ENCODE measurements at regions not wholly inside any gene's neighbourhood (a gene's known extent, or its start where the extent isn't known, plus 50 kb on each side); places are given as distances from the start of the nearest gene placed in this dataset.

DNA sequence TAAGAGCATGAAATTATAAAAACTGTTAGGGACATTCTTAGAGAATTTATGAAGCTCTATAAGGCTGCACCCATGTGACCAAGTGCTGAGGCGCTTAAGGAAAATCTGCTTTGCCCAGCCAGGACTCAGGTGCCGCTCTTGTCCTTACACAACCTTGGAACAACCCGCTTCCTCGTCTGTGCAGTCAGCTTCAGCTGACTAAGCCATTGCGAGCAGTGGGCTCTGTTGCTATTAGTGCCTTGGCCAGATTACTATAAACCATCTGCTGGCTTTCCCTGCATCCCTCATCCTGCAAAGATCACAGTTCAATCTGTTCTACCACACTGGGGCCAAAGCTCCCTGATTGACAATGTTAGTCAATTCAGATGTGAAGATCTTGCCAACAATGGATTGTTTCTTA is 89.1 kb upstream of the E2F3 start:
- in situ Hi-C loops (cut with MboI; ENCODE audit: low sequenced_read_pairs) = no loop called here

DNA sequence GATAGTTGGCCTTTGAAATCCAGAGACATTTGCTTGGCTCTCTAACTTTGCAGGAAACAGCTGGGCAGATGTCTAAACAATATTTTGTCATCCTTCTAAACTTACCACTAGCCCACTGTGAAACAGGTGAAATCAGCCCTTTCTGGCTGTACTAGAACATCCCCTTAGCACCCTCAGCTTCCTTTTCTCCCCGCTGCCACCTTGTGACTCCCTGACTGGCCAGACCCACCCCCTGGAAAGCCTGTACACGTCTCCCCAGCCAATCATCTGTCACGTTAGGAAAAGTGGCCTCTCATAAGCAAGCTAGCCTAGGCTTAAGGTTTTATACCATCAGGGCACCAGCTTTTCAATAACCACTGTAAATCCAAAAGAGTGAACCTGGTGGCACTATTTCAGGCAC is 88.6 kb upstream of the E2F3 start:
- in situ Hi-C loops (cut with MboI; ENCODE audit: low sequenced_read_pairs) = no loop called here

DNA sequence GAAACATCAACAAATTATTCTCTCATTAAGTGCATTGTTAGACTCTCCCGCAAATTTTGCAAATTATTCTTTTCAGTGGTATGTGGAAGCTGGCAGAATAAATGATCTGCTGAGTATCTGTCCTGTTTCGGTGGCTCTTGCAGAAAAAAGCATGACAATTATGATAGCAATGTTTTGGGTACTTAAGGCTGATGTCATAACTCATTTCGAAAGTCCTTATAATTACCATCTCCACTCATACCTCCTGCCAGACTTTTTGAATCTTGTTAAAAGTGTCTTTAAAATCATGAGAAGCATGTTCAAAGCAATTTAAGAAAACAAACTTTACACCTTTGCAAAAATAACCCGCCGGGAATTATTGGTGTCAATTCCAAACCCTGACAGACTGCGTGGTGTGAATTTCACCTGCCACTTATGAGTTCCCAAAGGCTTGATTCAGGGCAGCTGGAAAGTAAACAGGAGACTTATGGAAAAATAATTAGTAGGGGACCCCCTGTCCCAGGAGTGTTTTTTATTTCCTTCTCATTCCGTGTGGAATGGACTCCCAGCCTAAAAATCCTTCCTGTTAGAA is 87.6 kb upstream of the E2F3 start:
- in situ Hi-C loops (cut with MboI; ENCODE audit: low sequenced_read_pairs) = no loop called here

DNA sequence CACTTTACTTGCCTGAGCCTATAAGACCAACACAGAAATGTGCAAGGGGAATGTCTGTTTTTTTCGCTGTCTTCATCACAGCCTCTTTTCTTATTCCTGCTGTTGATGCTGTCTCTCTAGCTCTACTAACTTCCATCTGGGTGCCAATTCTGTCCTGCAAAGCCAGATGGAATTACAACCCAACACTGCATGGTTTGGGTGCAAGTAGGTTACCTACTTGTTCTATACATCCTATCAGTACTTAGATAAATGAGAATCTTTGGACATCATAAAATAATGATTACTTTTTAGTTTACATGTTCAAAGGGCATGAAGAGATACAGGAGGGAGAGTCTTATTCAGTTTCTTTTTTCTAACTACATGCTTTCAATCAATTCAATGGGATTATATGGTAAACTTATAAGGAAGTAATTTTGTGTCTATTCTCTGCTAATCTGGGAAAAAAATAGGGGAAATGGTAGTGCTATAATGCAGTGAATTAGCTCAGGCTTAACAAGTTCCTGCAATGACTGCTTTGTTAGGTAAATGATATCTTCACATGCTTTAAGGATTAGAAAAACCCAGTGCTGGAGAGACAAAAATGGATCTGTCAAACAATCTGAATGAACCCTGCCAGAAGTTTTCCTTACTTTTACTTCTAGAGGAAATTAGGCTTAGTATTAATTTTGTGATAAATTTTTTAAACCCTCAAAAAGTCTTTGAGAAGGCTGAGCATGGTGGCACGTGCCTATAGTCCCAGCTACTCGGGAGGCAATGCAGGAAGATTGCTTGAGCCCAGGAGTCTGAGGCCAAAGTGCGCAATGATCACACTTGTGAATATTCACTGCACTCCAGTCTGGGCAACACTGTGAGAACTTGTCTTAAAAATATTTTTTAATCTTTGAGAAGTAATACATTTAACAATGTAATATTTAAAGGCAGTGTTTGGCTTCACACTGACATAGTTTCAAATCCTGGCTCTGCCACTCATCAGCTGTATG is 86.5 kb upstream of the E2F3 start:
- in situ Hi-C loops (cut with MboI; ENCODE audit: low sequenced_read_pairs) = no loop called here

DNA sequence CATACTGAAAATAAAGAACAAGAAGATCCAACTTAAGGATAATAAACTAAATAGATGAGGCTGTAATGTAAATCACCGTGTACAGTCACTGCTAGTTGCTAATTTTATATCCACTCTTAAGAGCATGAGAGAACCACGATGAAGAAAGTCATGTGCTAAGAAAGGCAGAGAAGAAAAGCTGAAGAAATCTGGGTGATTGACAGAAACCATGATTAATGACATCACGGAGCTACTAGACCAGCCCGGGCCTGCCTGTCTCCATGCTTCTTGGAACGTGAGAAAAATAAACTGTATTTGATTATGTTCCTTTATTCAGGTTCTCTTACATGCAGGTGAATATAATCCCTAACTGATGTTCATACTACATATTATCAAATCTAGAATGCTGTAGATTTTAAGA is 84.2 kb upstream of the E2F3 start:
- in situ Hi-C loops (cut with MboI; ENCODE audit: low sequenced_read_pairs) = no loop called here

DNA sequence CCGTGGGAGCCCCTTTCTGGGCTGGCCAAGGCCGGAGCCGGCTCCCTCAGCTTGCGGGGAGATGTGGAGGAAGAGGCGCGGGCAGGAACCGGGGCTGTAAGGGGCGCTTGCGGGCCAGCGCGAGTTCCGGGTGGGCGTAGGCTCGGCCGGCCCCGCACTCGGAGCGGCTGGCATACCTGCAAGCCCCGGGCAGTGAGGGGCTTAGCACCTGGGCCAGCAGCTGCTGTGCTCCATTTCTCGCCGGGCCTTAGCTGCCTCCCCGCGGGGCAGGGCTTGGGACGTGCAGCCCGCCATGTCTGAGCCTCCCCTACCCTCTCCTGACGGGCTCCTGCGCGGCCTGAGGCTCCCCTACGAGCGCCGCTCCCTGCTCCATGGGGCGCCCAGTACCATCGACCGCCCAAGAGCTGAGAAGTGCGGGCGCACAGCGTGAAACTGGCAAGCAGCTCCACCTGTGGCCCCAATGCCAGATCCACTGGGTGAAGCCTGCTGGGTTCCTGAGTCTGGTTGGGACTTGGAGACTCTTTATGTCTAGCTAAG is 82.8 kb upstream of the E2F3 start:
- in situ Hi-C loops (cut with MboI; ENCODE audit: low sequenced_read_pairs) = no loop called here

DNA sequence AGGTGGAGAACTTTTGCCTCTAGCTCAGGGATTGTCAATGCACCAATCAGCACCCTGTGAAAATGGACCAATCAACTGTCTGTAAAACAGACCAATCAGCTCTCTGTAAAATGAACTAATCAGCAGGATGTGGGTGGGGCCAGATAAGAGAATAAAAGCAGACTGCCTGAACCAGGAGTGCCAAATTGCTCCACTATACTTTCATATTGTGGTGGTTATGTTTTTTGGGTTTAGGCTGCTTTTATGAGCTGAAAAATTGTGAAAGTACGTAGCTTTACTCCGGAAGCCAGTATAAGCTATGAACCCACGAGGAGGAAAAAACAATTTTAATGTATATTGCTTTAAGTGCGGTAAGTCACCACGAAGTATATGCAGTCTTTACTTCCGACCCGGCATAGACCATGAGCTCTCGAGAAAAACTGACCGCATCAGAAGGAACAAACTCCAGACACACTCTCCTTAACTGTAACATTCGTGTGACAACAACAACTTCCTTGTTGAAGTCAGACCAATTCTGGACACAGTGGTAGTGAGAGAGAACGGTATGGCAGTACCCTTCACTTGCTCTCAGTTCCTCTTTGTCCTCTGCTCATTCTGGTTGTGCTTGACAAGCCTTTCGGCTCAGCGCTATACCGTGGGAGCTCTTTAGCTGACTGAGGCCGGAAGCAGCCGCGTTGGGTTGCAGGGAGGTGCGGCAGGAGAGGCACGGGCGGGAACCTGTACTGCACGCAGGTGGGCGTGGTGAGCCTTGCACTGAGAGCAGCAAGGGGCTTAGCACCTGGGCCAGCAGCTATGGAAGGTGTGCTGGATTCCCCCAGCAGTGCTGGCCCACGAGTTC is 81.9 kb upstream of the E2F3 start:
- in situ Hi-C loops (cut with MboI; ENCODE audit: low sequenced_read_pairs) = no loop called here

DNA sequence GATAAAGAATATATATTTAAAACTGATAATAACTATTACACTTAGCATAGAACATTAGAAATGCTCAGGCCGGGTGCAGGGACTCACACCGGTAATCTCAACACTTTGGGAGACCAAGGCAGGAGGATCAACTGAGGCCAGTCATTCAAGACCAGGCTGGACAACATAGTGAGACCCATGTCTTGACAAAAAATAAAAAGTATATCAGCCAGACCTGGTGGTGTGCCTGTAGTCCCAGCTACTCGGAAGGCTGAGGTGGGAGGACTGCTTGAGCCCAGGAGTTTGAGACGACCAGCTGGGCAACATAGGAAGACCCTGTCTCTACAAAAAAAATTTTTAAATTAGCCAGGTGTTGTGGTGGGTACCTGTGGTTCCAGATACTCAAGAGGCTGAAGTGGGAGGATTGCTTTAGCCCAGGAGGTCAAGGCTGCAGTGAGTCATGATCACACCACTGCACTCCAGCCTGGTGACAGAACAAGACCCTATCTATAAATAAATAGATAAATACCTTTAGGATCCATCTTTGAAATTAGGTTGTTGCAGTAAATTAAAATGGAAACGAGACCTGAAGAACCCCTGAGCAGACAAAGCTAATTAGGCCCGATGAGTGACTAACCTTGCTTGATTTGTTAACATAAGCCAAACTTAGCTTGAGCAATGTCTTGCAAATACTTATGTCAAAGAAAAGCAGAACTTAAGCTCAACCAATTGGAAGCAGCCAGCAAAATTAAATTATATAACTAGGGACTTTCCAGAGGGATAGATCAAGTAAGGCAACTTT is 75.8 kb upstream of the E2F3 start:
- in situ Hi-C loops (cut with MboI; ENCODE audit: low sequenced_read_pairs) = no loop called here

DNA sequence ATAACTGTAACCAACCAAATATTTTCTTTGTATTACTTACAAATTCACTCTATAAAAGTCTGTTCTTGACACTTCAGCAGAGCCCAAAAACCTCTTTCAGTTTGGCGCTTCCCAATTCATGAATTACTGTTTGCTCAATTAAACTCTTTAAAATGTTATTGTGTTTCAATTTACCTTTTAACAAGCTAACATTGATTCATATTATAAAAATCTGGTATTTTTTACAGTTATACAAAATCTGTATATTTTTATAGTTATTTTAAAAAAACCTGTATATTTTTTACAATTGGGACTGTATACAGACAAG is 75.3 kb upstream of the E2F3 start:
- in situ Hi-C loops (cut with MboI; ENCODE audit: low sequenced_read_pairs) = no loop called here

DNA sequence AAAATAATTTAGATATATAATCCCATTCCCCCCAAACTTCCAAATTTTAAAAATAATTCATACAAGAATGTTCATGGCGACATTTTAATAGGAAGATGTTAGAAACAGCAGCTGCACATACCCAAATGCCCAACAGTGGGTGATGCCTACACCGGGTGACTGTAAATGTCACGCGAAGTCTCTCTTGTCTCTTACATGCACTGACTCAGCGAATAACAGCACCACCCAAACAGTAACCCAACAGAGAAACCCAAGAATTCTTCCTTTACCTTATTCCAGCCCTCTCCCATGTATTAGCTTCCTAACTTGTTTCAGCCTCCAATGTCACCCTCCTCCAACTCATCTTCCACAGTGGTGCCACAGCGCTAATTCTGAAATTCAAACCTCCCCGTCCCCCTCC is 74.5 kb upstream of the E2F3 start:
- in situ Hi-C loops (cut with MboI; ENCODE audit: low sequenced_read_pairs) = no loop called here

DNA sequence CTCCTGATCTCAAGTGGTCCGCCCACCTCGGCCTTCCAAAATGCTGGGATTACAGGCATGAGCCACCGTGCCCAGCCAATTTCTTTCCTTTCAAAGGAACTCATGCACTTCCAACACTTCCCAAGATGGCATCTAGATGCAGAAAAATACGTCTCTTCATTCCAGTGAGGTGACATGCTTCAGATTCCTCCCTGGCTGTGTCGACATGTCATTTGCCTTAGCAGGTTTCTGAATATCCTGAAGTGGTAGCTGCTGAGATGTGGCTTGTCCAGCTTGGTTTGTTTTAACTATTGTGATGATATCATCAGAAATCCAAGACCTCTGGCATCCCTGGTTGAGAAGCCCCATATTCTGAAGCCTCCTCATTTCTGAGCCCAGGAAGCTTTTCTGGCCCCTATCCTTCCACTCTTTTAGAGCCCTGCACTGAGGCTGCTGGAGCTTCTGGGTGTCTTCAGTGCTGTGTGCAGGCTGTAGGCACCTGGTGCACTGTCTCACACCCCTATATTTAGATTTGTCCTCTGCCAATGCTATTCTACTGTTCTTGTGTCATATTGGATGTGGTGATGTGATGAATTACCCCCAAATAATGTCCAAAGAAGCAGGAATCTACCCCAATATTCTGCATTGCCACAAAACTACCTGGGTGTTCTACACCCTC is 73.3 kb upstream of the E2F3 start:
- in situ Hi-C loops (cut with MboI; ENCODE audit: low sequenced_read_pairs) = no loop called here

DNA sequence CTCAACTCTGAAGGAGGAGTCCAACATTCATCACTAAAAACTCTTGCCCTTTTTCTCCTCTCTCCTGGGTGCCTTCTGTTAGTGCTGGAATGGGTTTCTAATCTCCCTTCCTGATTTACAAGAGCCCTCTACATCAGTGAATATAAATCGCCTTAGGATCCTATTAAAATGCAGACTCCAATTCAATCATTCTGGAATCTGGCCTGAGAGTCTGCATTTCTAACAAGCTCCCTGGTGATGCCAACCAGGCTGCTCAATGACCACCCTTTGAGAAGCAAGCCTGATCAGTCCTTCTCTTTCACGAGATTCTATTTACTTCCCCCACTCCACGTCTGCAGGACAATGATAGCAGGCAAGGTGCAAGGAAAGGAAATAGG is 72.8 kb upstream of the E2F3 start:
- in situ Hi-C loops (cut with MboI; ENCODE audit: low sequenced_read_pairs) = no loop called here

DNA sequence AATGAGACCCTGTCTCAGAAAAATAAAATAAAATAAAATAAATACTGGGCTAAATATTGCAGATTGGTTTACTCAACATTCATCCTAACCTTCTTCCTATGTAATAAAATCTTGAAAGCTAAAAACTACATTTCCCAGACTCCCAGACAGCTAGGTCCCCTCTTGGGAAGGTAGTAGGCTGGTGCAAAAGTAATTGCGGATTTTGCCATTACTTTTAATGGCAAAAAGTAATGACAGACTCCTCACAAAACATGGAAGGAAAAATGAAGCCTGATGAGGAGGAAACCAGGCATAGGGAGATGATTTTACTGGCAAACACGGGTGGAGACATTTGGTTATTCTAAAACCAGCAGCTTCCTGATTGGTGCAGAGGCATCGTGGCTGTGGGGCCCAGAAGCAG is 70.6 kb upstream of the E2F3 start:
- in situ Hi-C loops (cut with MboI; ENCODE audit: low sequenced_read_pairs) = no loop called here

DNA sequence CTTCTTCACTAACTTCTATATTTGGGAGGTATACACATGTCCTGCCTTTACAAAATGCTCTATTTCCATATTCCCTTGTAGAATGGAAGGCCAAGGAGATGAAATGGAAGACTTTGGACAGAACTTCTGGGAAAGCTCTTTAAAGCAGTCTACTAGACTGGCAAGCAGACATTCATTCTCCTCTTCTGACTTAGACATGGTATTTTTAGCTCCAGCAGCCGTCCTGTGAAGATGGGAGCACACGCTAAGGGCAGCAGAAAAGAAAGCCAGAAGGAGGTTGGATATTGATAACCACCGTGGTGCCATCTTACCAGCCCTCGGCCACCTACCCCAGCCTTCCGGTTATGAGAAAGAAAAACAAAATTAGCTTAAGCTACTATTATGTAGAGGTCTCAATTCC is 70.1 kb upstream of the E2F3 start:
- in situ Hi-C loops (cut with MboI; ENCODE audit: low sequenced_read_pairs) = no loop called here

DNA sequence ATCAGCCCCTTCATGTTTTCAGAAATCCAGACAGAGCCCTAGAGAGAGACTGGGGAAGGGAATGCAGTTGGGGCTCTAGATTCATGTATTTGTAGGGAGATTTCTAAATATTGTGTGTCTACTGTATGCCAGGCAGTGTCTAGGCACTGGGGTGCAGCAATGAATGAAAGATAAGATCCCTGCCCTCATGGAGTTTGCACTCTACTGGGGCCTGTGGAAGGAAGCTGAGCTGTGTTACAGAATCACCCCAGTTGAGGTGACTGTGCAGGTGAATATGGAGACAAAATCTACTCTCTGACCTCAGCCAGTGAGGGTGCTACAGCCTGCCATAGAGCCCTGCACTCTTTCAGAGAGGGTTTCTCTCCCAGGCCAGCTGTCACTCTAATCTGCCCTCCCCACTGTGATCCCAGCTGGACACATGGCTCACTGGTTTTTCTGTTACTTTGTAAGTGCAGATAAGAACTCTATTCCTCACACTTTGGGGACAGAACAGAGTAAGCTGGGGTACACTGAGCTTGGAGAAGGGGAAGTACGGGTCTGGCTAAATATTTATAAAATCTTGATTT is 69.2 kb upstream of the E2F3 start:
- in situ Hi-C loops (cut with MboI; ENCODE audit: low sequenced_read_pairs) = no loop called here

DNA sequence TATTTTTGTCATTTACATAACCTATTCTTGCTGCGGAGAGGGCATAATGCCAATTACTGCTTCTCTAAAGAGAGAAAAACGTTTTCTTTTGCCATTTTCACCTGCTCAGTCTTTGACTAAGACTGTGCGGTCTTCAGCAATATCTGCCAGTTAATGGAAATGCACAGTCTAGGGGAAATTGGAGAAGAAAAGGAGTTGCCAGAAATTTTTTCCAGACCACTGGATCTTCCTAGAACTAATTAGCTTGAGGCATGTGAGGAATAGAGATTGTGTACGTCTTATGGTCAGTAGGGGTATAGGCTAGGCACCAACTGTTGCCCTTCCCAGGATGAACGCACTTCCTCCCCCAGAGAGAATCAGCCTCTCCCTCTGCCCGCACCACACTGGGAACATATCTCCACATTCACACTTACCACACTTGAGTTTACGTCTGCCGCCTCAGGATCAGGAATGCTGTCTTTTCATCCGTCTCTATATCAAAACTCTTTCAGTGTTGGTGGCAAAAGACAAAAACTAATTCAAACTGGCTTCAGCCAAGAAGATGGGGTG is 67.9 kb upstream of the E2F3 start:
- in situ Hi-C loops (cut with MboI; ENCODE audit: low sequenced_read_pairs) = no loop called here

DNA sequence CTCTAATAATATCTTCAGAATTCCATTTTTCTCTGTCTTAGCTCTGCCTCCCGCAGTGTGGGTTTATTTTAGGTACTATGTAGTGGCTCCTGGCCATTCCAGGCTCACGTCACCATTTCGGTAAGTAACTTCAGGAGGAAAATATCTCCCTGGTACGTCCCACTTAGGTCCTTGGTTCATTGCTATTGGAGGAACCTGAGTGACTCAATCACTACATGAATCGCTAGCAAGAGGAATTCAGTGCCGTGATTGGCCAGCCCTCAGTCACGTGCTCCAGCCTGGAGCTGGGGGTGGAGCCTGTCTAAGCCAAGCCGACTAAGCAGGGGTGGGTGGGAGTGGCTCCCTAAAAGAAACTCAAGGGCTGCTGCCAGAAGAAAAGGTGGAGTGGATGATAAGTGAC is 67.3 kb upstream of the E2F3 start:
- in situ Hi-C loops (cut with MboI; ENCODE audit: low sequenced_read_pairs) = no loop called here

DNA sequence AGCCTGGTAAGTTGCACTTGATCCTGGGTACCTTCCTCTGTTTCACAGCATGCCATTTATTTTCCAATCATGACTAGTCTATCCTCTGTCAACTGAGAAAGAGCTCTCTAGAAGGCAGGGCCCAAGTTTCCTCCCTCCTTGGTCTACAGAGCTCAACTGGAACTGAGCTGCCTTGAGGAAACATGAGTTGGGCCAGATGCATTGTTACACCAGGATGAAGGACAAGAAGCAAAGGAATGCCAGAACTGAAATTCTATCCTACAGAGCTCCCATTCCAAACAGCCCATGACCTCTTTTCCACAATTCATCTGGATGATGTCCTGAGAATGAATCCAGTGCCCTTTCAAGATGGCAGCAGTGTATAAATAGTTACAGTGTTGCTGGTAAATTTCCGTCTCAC is 66.7 kb upstream of the E2F3 start:
- in situ Hi-C loops (cut with MboI; ENCODE audit: low sequenced_read_pairs) = no loop called here

DNA sequence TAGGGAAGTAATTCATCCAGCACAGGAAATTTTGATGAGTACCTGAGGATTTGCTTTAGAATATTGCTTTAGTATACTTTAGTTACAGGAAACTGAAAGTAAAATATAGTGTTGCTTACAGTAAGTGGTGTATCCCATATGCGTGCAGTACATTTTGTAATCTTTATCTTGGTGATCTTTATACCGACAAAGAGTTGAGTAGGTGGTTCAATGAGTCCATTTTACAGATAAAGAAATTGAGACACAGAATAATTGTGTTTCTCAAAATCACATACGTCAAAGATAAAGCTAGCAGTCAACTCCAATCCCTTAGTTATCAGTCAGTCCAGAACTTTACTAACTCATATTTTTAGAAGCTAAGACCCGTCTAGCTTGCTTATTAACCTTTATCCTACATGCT is 65.8 kb upstream of the E2F3 start:
- in situ Hi-C loops (cut with MboI; ENCODE audit: low sequenced_read_pairs) = no loop called here

DNA sequence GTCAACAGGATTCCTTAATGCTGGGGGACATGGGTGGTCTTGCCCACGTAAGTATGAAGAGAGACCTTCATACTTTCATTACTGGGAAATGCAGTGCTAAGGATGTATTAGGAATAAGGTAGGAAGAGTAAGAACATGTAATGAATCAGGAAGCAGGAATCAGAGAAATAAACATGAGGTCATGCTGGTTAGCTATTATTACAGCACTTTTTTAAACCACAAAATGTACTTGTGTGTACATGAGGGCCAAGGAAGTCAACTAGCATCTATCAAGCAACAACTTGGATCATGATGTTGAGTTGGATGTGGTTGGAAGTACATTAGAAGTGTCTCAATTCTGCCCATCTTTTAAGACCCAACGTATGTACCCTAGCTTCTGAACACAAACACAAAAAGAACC is 63.5 kb upstream of the E2F3 start:
- in situ Hi-C loops (cut with MboI; ENCODE audit: low sequenced_read_pairs) = no loop called here

Data from HL-60/S4 treated with phorbol 12-myristate 13-acetate at 8.2 ng/mL for 4 days and 3 days (cell line).